ENCODE measurements at regions not wholly inside any gene's neighbourhood (a gene's known extent, or its start where the extent isn't known, plus 50 kb on each side); places are given as distances from the start of the nearest gene placed in this dataset.

DNA sequence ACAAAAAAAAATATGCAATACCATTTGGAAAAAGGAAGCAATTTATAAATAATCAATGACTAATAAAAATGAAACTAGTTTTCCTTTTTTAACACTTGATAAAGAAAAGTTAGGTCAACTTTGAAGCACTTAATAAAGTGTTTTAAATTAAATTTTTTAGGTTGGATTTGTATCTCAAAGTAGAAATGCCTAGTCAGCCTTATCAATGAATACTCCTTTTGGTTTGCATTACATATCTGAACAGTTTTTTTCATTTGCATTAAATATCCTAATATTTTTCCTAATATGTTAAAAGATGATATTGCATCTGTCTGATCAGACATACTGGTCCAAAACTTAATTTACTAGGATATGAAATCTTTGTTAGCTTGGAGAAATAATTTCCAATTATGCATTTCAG, 155.8 kb upstream of the ZFP42 start:
- no peak for DNase-seq
- H3K9me3 Mint-ChIP-seq: peaks cover 18% of the 10 kb centered on the region
- no peaks in the 10 kb centered on the region for H3K4me1 Mint-ChIP-seq (ENCODE audit: low read depth)
- Histone ChIP-seq H3K4me1 (ENCODE audit: insufficient read depth, low read length) (no peaks in the 10 kb centered on the region), H3K27ac (ENCODE audit: low read depth in 1 of 2, low read length in 2 of 2) (no peak overlapping the region), H3K27me3 (ENCODE audit: control insufficient read depth in 1 of 2, insufficient read depth in 2 of 2, low read length in 2 of 2) (no peaks in the 10 kb centered on the region), H3K9me3 (ENCODE audit: control insufficient read depth in 1 of 2, insufficient read depth in 1 of 2, low read length in 2 of 2) (no peaks in the 10 kb centered on the region), H3K36me3 (ENCODE audit: insufficient read depth, low read length) (no peaks in the 10 kb centered on the region), H3K4me3 (ENCODE audit: low read length) (no peak overlapping the region)
- POLR2A ChIA-PET: no interaction called here
- TF ChIP-seq, protein P1, sequence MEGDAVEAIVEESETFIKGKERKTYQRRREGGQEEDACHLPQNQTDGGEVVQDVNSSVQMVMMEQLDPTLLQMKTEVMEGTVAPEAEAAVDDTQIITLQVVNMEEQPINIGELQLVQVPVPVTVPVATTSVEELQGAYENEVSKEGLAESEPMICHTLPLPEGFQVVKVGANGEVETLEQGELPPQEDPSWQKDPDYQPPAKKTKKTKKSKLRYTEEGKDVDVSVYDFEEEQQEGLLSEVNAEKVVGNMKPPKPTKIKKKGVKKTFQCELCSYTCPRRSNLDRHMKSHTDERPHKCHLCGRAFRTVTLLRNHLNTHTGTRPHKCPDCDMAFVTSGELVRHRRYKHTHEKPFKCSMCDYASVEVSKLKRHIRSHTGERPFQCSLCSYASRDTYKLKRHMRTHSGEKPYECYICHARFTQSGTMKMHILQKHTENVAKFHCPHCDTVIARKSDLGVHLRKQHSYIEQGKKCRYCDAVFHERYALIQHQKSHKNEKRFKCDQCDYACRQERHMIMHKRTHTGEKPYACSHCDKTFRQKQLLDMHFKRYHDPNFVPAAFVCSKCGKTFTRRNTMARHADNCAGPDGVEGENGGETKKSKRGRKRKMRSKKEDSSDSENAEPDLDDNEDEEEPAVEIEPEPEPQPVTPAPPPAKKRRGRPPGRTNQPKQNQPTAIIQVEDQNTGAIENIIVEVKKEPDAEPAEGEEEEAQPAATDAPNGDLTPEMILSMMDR (IDR thresholded peaks at IDR 0.05): no peak
- CTCF ChIA-PET: no interaction called here
- no peaks in the 10 kb centered on the region for H3K27me3 Mint-ChIP-seq
- no peaks in the 10 kb centered on the region for H3K36me3 Mint-ChIP-seq (ENCODE audit: low read depth)
- no peak for ATAC-seq (ENCODE audit: poor library complexity)
- H3K4me3 Mint-ChIP-seq: no peak overlapping the region
- H3K27ac Mint-ChIP-seq: no peak overlapping the region
- intact Hi-C loops (cut with DNase I, micrococcal nuclease): no loop called here

DNA sequence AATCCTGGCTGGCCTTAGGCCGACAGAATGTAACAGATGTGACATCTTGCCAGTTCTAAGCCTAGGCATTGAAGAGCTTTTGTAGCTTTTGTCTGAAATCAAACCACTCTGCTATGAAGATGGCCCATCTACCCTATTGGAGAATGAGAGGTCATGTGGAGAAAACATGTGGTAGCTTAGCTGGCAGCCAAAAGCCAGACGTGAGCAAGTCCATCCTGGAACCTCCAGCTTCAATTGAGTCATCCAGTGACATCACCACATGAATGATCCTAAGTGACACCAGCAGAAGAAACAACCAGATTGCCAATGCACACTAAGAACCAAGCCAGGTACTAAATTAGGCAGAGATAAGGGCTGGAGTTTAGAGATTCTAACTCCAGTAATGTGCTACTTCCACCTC, 154.8 kb upstream of the ZFP42 start:
- Histone ChIP-seq H3K27me3 (ENCODE audit: control insufficient read depth in 1 of 2, insufficient read depth in 2 of 2, low read length in 2 of 2) (no peaks in the 10 kb centered on the region), H3K4me3 (ENCODE audit: low read length) (no peak overlapping the region), H3K9me3 (ENCODE audit: control insufficient read depth in 1 of 2, insufficient read depth in 1 of 2, low read length in 2 of 2) (no peaks in the 10 kb centered on the region), H3K27ac (ENCODE audit: low read depth in 1 of 2, low read length in 2 of 2) (no peak overlapping the region), H3K4me1 (ENCODE audit: insufficient read depth, low read length) (no peaks in the 10 kb centered on the region), H3K36me3 (ENCODE audit: insufficient read depth, low read length) (no peaks in the 10 kb centered on the region)
- no peaks in the 10 kb centered on the region for H3K4me1 Mint-ChIP-seq (ENCODE audit: low read depth)
- no peaks in the 10 kb centered on the region for H3K27me3 Mint-ChIP-seq
- ChIA-PET CTCF (no interaction called here), POLR2A (no interaction called here)
- H3K36me3 Mint-ChIP-seq (ENCODE audit: low read depth): no peaks in the 10 kb centered on the region
- ATAC-seq (ENCODE audit: poor library complexity) (no peak), DNase-seq (no peak)
- no peak overlapping the region for H3K27ac Mint-ChIP-seq
- H3K9me3 Mint-ChIP-seq: peaks cover 18% of the 10 kb centered on the region
- TF ChIP-seq, protein P1 (IDR thresholded peaks at IDR 0.05): no peak
- intact Hi-C loops (cut with DNase I, micrococcal nuclease): no loop called here
- H3K4me3 Mint-ChIP-seq: no peak overlapping the region

DNA sequence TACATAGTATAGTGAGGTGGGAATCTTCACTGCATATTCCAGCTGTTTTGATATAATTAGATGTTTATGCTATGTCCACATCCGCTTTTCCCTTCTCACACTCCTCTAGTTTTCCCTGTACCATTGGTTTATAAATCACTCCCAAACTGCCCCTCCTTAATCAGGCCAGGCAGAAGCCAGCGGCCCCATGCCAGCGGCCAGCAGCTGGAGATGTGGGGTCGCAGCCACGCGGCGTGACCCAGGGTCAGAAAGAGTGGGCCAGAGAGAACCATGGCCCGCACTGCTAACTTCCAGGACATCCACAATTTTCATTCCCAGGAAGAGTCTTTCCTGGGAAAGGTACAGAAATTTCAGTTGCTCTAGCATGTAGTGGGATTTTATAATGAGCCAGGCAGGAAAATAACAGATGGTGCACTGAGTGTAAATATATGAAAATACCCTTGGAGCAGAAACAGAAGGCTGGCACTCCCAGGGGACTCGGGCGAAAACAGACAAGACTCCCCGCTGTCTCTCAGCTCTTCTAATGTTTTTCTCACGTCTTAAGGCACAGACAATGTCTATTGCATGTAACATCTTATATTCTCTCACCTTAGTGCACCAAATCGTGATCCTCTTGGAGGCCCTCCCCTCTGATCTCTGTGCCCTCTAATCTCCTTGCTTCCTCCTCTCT, 145.9 kb upstream of the ZFP42 start:
- Histone ChIP-seq H3K9me3 (ENCODE audit: control insufficient read depth in 1 of 2, insufficient read depth in 1 of 2, low read length in 2 of 2) (peaks cover 0 to 17% of the 10 kb centered on the region in 2 experiments), H3K36me3 (ENCODE audit: insufficient read depth, low read length) (no peaks in the 10 kb centered on the region), H3K4me1 (ENCODE audit: insufficient read depth, low read length) (no peaks in the 10 kb centered on the region), H3K4me3 (ENCODE audit: low read length) (no peak overlapping the region), H3K27me3 (ENCODE audit: control insufficient read depth in 1 of 2, insufficient read depth in 2 of 2, low read length in 2 of 2) (no peaks in the 10 kb centered on the region), H3K27ac (ENCODE audit: low read depth in 1 of 2, low read length in 2 of 2) (no peak overlapping the region)
- DNase-seq: no peak
- H3K4me1 Mint-ChIP-seq (ENCODE audit: low read depth): no peaks in the 10 kb centered on the region
- no peaks in the 10 kb centered on the region for H3K36me3 Mint-ChIP-seq (ENCODE audit: low read depth)
- POLR2A ChIA-PET: no interaction called here
- intact Hi-C loops (cut with DNase I, micrococcal nuclease): no loop called here
- no peak overlapping the region for H3K27ac Mint-ChIP-seq
- H3K4me3 Mint-ChIP-seq: no peak overlapping the region
- H3K27me3 Mint-ChIP-seq: no peaks in the 10 kb centered on the region
- no peak for ATAC-seq (ENCODE audit: poor library complexity)
- H3K9me3 Mint-ChIP-seq: peaks cover 7% of the 10 kb centered on the region
- TF ChIP-seq, protein P1 (IDR thresholded peaks at IDR 0.05): no peak
- CTCF ChIA-PET: no interaction called here
